Keratinocyte (primary cell): ENCODE measurements at regions not wholly inside any gene's neighbourhood (a gene's known extent, or its start where the extent isn't known, plus 50 kb on each side); places are given as distances from the start of the nearest gene placed in this dataset.

Source experiments
- DNase-seq: peaks from one replicate; pipeline ENCODE4 v3.0.0-alpha.2; 2011; ENCODE audit warnings: low read depth, missing footprints, low spot score
- FAIRE-seq: peaks from 2 replicates; lab custom pipeline; 2011; peaks lifted over from hg19 to GRCh38; lab: Jason Lieb, UNC
- H2AFZ ChIP-seq: 2 replicates; pipeline ENCODE4 v1.6.0; 2012; ENCODE audit warnings: low read length, control low read depth, inconsistent platforms; ENCODE audit not compliant: control insufficient read depth
- H3K27ac ChIP-seq: 2 replicates; pipeline ENCODE4 v1.5.1; 2011; ENCODE audit warnings: low read length; ENCODE audit not compliant: control insufficient read depth, insufficient read depth
- H3K27me3 ChIP-seq: 3 replicates; pipeline ENCODE4 v1.6.0; 2011; ENCODE audit warnings: low read length; ENCODE audit not compliant: control insufficient read depth, insufficient read depth; ENCODE audit errors: extremely low read depth
- H3K36me3 ChIP-seq, 2 experiments: 2 replicates in 1 of 2; 3 replicates in 1 of 2; pipeline ENCODE4 v1.5.1; 2011; ENCODE audit warnings: low read length in 2 of 2, mild to moderate bottlenecking in 1 of 2; ENCODE audit not compliant: control insufficient read depth in 2 of 2, insufficient read depth in 2 of 2; ENCODE audit errors: extremely low read depth in 1 of 2
- H3K4me1 ChIP-seq: 3 replicates; pipeline ENCODE4 v1.5.1; 2011; ENCODE audit warnings: low read length; ENCODE audit not compliant: control insufficient read depth, insufficient read depth; ENCODE audit errors: extremely low read depth
- H3K4me2 ChIP-seq: 3 replicates; pipeline ENCODE4 v1.6.0; 2011; ENCODE audit warnings: low read depth, low read length; ENCODE audit not compliant: control insufficient read depth, insufficient read depth; ENCODE audit errors: extremely low read depth
- H3K4me3 ChIP-seq, 3 experiments: fragments of 200-600 bp in 1 of 3; sonication (generic) in 1 of 3; 2 replicates in 2 of 3; 3 replicates in 1 of 3; pipeline ENCODE4 v1.5.1; 2011 to 2016; ENCODE audit warnings: low read length in 3 of 3, mild to moderate bottlenecking in 3 of 3, control low read depth in 2 of 3, inconsistent platforms in 1 of 3, low read depth in 1 of 3, mixed read lengths in 1 of 3, mixed run types in 1 of 3, moderate library complexity in 1 of 3; ENCODE audit not compliant: control insufficient read depth in 2 of 3, insufficient read depth in 2 of 3; ENCODE audit errors: extremely low read depth in 1 of 3
- H3K79me2 ChIP-seq: 2 replicates; pipeline ENCODE4 v1.6.0; 2012; ENCODE audit warnings: low read length; ENCODE audit not compliant: control insufficient read depth, insufficient read depth
- H3K9ac ChIP-seq: 3 replicates; pipeline ENCODE4 v1.6.0; 2011; ENCODE audit warnings: low read length; ENCODE audit not compliant: control insufficient read depth, insufficient read depth; ENCODE audit errors: extremely low read depth
- H3K9me1 ChIP-seq: 3 replicates; pipeline ENCODE4 v1.6.0; 2011; ENCODE audit warnings: low read length; ENCODE audit not compliant: control insufficient read depth, insufficient read depth; ENCODE audit errors: extremely low read depth
- H3K9me3 ChIP-seq: 2 replicates; pipeline ENCODE4 v1.5.1; 2012; ENCODE audit warnings: low read depth, low read length; ENCODE audit not compliant: control insufficient read depth
- H4K20me1 ChIP-seq: 3 replicates; pipeline ENCODE4 v1.6.0; 2011; ENCODE audit warnings: low read length; ENCODE audit not compliant: control insufficient read depth, insufficient read depth; ENCODE audit errors: extremely low read depth
- CTCF ChIP-seq, 3 experiments: IDR thresholded peaks in 1 of 3; conservative IDR thresholded peaks in 1 of 3; optimal IDR thresholded peaks in 1 of 3; 2 replicates in 2 of 3; 3 replicates in 1 of 3; pipeline versions ENCODE3 to v1.5.1; 2011; ENCODE audit warnings: low read length in 3 of 3, mild to moderate bottlenecking in 3 of 3, moderate library complexity in 2 of 3, control low read depth in 1 of 3, inconsistent platforms in 1 of 3; ENCODE audit not compliant: insufficient read depth in 2 of 3; ENCODE audit errors: extremely low read depth in 1 of 3
- EZH2 ChIP-seq: IDR thresholded peaks from one replicate; pipeline ENCODE4 v1.6.1; 2012; ENCODE audit warnings: inconsistent platforms, mild to moderate bottlenecking, low read length, moderate library complexity
- dilution Hi-C: fragments of 300-500 bp; cut with MboI; formaldehyde crosslinking; loops from one replicate; pipeline ENCODE4 v1.7.0; 2020; ENCODE audit warnings: low sequenced_read_pairs; ENCODE audit not compliant: extremely low pct_ligation_motif_present

DNA sequence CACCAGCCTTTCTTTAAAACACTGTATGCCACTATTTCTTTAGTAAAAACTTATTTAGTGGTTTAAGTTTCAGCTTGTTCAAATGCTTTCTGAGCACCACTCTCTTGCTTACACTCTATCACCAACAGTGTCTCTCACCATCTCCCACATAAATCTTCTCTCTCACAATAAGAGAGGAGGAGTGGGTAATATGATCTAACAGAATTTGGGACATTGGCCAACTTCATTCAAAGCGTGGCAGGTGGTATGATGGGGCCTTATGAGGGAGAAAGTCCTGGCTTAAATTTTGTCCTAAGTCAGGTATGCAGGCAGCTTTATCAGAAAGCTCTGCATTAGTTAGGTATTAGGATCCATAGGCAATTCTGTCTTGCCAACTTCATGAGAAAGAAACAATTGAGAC is 1132.5 kb downstream of the TUSC7 start:
- dilution Hi-C loops: no loop called here
- H3K36me3 ChIP-seq: no peaks in the 10 kb centered on the region

DNA sequence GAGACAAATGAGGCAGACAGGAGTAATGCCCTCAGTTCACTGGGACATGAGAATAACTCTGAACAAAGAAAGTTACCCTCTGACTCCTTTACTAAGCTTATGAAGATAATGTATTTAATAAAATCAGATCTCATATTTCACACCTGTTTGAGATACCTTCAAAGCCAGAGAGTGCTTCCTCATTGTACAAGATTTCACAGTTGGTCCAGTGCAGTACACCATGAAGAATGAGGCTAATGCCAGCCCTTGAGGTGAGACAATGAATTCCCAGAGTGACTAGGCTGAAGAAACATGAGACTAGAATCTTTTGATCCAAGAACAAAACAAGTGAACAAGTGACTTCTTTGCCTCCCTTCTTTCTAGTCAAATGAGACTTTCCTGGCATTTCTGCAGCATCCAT is 1133.8 kb downstream of the TUSC7 start:
- Histone ChIP-seq H3K4me1 (no peaks in the 10 kb centered on the region), H3K36me3 (no peaks in the 10 kb centered on the region), H3K9me3 (no peaks in the 10 kb centered on the region), H3K4me2 (no peak overlapping the region), H3K9ac (no peak overlapping the region), H3K27me3 (no peaks in the 10 kb centered on the region), H3K4me3 (no peak overlapping the region), H3K27ac (no peak overlapping the region), H2AFZ (no peak overlapping the region), H3K9me1 (no peaks in the 10 kb centered on the region), H4K20me1 (no peaks in the 10 kb centered on the region), H3K79me2 (no peaks in the 10 kb centered on the region)
- FAIRE-seq: no peak
- no peak for DNase-seq
- TF ChIP-seq CTCF (optimal IDR thresholded peaks at IDR 0.05 in 1 of 3, IDR thresholded peaks at IDR 0.05 in 1 of 3, conservative IDR thresholded peaks at IDR 0.05 in 1 of 3; ENCODE audit: extremely low read depth in 1 of 3, insufficient read depth in 2 of 3, low read length in 3 of 3) (no peak), EZH2 (no peak)
- dilution Hi-C loops: no loop called here

More for the DNA sequence above, 1132.5 kb downstream of the TUSC7 start:
- TF ChIP-seq EZH2 (no peak), CTCF (optimal IDR thresholded peaks at IDR 0.05 in 1 of 3, IDR thresholded peaks at IDR 0.05 in 1 of 3, conservative IDR thresholded peaks at IDR 0.05 in 1 of 3; ENCODE audit: extremely low read depth in 1 of 3, insufficient read depth in 2 of 3, low read length in 3 of 3) (no peak)
- DNase-seq (no peak), FAIRE-seq (no peak)
- Histone ChIP-seq H2AFZ (no peak overlapping the region), H3K79me2 (no peaks in the 10 kb centered on the region), H3K9ac (no peak overlapping the region), H3K9me1 (no peaks in the 10 kb centered on the region), H3K4me1 (no peaks in the 10 kb centered on the region), H4K20me1 (no peaks in the 10 kb centered on the region), H3K27ac (no peak overlapping the region), H3K4me3 (no peak overlapping the region), H3K9me3 (no peaks in the 10 kb centered on the region), H3K27me3 (no peaks in the 10 kb centered on the region), H3K4me2 (no peak overlapping the region)
